Heart right ventricle (tissue), 16 donors: ENCODE measurements at regions not wholly inside any gene's neighbourhood (a gene's known extent, or its start where the extent isn't known, plus 50 kb on each side); places are given as distances from the start of the nearest gene placed in this dataset.

Experiments used
- ATAC-seq, 8 donors: fragments of 200-7000 bp; cut with Tn5 transposase; one replicate each; pipeline ENCODE4 v1.9.1; 2020; ENCODE audit warnings: mild to moderate bottlenecking in 8 of 8, moderate library complexity in 8 of 8, moderate number of reproducible peaks in 1 of 8
- DNase-seq, 2 donors: peaks; one replicate each; pipeline ENCODE4 v3.0.0-alpha.2; 2020
- H3K27ac ChIP-seq, 10 donors: fragments of 200-600 bp; sonication (generic) in 2 of 10; one replicate each; pipeline versions ENCODE4 v1.5.0 to v1.8.0; 2020 to 2022; ENCODE audit warnings: mild to moderate bottlenecking in 3 of 10
- H3K27me3 ChIP-seq, 7 donors: fragments of 200-600 bp; one replicate each; pipeline ENCODE4 v1.8.0; 2021 to 2022; ENCODE audit warnings: mild to moderate bottlenecking in 2 of 7
- H3K36me3 ChIP-seq, 9 donors: fragments of 200-600 bp; sonication (generic) in 1 of 9; one replicate each; pipeline versions ENCODE4 v1.5.0 to v1.8.0; 2020 to 2022; ENCODE audit warnings: mild to moderate bottlenecking in 2 of 9
- H3K4me1 ChIP-seq, 9 donors: fragments of 200-600 bp; sonication (generic) in 1 of 9; one replicate each; pipeline versions ENCODE4 v1.5.0 to v1.8.0; 2020 to 2022; ENCODE audit warnings: mild to moderate bottlenecking in 4 of 9
- H3K4me3 ChIP-seq, 10 donors: fragments of 200-600 bp; sonication (generic) in 2 of 10; one replicate each; pipeline versions ENCODE4 v1.5.0 to v1.8.0; 2020 to 2022; ENCODE audit warnings: mild to moderate bottlenecking in 7 of 10, moderate library complexity in 2 of 10
- H3K9me3 ChIP-seq, 11 donors: fragments of 200-600 bp in 10 of 11; sonication (generic) in 2 of 11; one replicate each; pipeline versions ENCODE4 v1.5.0 to v1.8.0; 2013 to 2022; ENCODE audit warnings: mild to moderate bottlenecking in 2 of 11, control low read depth in 1 of 11, moderate library complexity in 1 of 11
- CTCF ChIP-seq, 9 donors: fragments of 200-600 bp; sonication (generic) in 2 of 9; IDR thresholded peaks; one replicate each; pipeline versions ENCODE4 v1.5.0 to v1.8.0; 2021 to 2022; ENCODE audit warnings: antibody characterized with exemption in 9 of 9, mild to moderate bottlenecking in 5 of 9, moderate library complexity in 1 of 9
- WGBS, 2 donors: extraction: QIAGEN DNeasy Blood & Tissue Kit; methylation state at CpG; one replicate each; pipeline ENCODE4 v1.1.7; 2013; ENCODE audit warnings: inconsistent platforms in 1 of 2; 5-methylcytosine and 5-hydroxymethylcytosine counted together
- intact Hi-C, 10 donors: fragments of 100-400 bp; cut with DNase I; formaldehyde crosslinking; loops; one replicate each; pipeline versions ENCODE4 v1.11.1 to v1.14.2; 2022
- donor health status: Arrhythmogenic right ventricular cardiomyopathy.
- donor health status: ischemic (EF 13 %, LVEDD 7.1; RV severe dilation, severe dysfunction).
- donor health status: healthy with polysubstance abuse.
- donor health status: DM: no; HTN: yes; CAD: no.
- donor health status: DM: no; HTN: no; CAD: no.
- donor health status: ischemic (EF 25% LVEDD 6.9; RV normal size, moderate dysfunction).
- donor health status: ischemic (EF 25% LVEDD 5.7; RV mildly dilated, moderate dysfunction).
- donor health status: healthy.
- donor health status: DM: yes; HTN: yes; CAD: no.
- donor health status: Ischemic cardiomyopathy.
- donor health status: ischemic (EF 35%, LVEDD 5.7; RV mildly dilated, moderate dysfunction).
- donor health status: nonischemic (EF 11% LVEDD 7.7; RV severe dilation, severe dysfunction).
- donor health status: DM: yes; HTN: yes; CAD: no.
- donor health status: PGD.
- donor health status: ischemic (EF 29% LVEDD 5.4; RV normal size, mild dysfunction).
- donor health status: nonischemic (EF 23%, LVEDD 6.1; RV moderate dilation, normal function).

- 40 to 63% methylated on average over 2 of the region's 2 CpGs for WGBS, 2 donors
- peaks cover 0 to 54% (median 15%) of the 10 kb centered on the region in 7 donors for H3K27me3 ChIP-seq
- peak overlapping the region in 1 of 10 donors; percentile 64 for H3K27ac ChIP-seq
- H3K4me3 ChIP-seq = no peak overlapping the region
- ATAC-seq = no peak
- TF ChIP-seq CTCF (IDR thresholded peaks at IDR 0.05) = no peak
- H3K9me3 ChIP-seq = peaks cover 0 to 4% (median 0%) of the 10 kb centered on the region in 11 donors
- intact Hi-C loops = no loop called here
- H3K36me3 ChIP-seq = no peaks in the 10 kb centered on the region
- H3K4me1 ChIP-seq = peaks cover 0 to 3% (median 0%) of the 10 kb centered on the region in 9 donors
- DNase-seq = no peak
Measured at GRCh38 chr5:174386846-174387245, 337.5 kb upstream of the MSX2 start.

GRCh38 chr5:174387448-174387847 is 336.9 kb upstream of the MSX2 start:
- Histone ChIP-seq H3K9me3 (no peaks in the 10 kb centered on the region), H3K4me3 (no peak overlapping the region), H3K4me1 (peaks cover 0 to 3% (median 0%) of the 10 kb centered on the region in 9 donors), H3K27me3 (peaks cover 0 to 54% (median 15%) of the 10 kb centered on the region in 7 donors), H3K36me3 (no peaks in the 10 kb centered on the region), H3K27ac (peak overlapping the region in 1 of 10 donors; percentile 64)
- ATAC-seq (no peak), DNase-seq (no peak)
- 95 to 98% methylated on average over 1 of the region's 1 CpG for WGBS, 2 donors
- no peak for TF ChIP-seq CTCF (IDR thresholded peaks at IDR 0.05)
- intact Hi-C loops = no loop called here

DNA sequence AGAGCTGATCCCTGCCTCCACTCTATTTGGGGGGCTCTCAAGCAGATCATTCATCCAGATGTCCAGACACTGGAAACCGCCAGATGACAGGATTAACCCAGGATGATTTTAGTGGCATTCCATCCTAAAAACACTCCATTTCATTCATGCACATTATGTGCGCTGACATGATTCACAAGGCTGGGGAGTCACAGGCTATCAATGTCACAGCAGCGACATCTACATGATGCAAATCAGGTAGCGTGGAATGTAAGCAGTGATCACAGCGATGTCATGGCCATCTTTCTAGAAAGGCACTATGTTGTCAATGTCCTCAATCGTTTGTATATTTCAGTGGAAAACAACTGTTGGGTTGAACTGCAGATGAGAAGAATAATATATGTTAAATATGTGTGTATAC is 331.5 kb upstream of the MSX2 start:
- DNase-seq (no peak), ATAC-seq (no peak)
- H3K9me3 ChIP-seq = no peaks in the 10 kb centered on the region
- no peaks in the 10 kb centered on the region for H3K4me1 ChIP-seq
- no peak overlapping the region for H3K4me3 ChIP-seq
- no peak for TF ChIP-seq CTCF (IDR thresholded peaks at IDR 0.05)
- WGBS, 2 donors = 83 to 84% methylated on average over 6 of the region's 6 CpGs
- intact Hi-C loops = no loop called here
- no peak overlapping the region for H3K27ac ChIP-seq
- peaks cover 0 to 61% (median 16%) of the 10 kb centered on the region in 7 donors for H3K27me3 ChIP-seq
- no peaks in the 10 kb centered on the region for H3K36me3 ChIP-seq

GRCh38 chr5:174396541-174396940 is 327.8 kb upstream of the MSX2 start:
- H3K4me3 ChIP-seq = no peak overlapping the region
- no peaks in the 10 kb centered on the region for H3K36me3 ChIP-seq
- DNase-seq = no peak
- no peaks in the 10 kb centered on the region for H3K9me3 ChIP-seq
- peaks cover 0 to 43% (median 8%) of the 10 kb centered on the region in 7 donors for H3K27me3 ChIP-seq
- no peak for TF ChIP-seq CTCF (IDR thresholded peaks at IDR 0.05)
- H3K27ac ChIP-seq = no peak overlapping the region
- H3K4me1 ChIP-seq = no peaks in the 10 kb centered on the region
- ATAC-seq = no peak
- intact Hi-C loops = no loop called here
- 60 to 70% methylated on average over 4 of the region's 4 CpGs for WGBS, 2 donors
